Naive thymus-derived CD4-positive, alpha-beta T cell (primary cell): ENCODE measurements at regions not wholly inside any gene's neighbourhood (a gene's known extent, or its start where the extent isn't known, plus 50 kb on each side); places are given as distances from the start of the nearest gene placed in this dataset.

Source experiments
- ATAC-seq: fragments of 150-1000 bp; cut with Tn5 transposase; 2 replicates; pipeline ENCODE4 v1.10.0; 2021; ENCODE audit warnings: mild to moderate bottlenecking, moderate library complexity
- CTCF ChIA-PET: fragments of 350-600 bp; sonication (Branson Sonifier 250); formaldehyde crosslinking; loops from one replicate; lab custom pipeline; 2021; ENCODE audit warnings: antibody characterized with exemption; lab: Charles Lee
- POLR2A ChIA-PET: fragments of 350-600 bp; sonication (Branson Sonifier 250); formaldehyde crosslinking; loops from one replicate; lab custom pipeline; 2021; ENCODE audit warnings: antibody characterized with exemption, inconsistent platforms; lab: Charles Lee
- DNase-seq, 9 donors: peaks; one replicate each; pipeline versions ENCODE4 v3.0.0 to v3.0.0-alpha.2; 2020 to 2022; ENCODE audit warnings: mixed read lengths in 1 of 9
- H3K27ac ChIP-seq: one replicate; pipeline ENCODE4 v1.7.0; 2013; ENCODE audit warnings: mild to moderate bottlenecking, low read depth, low read length, moderate library complexity
- H3K27me3 ChIP-seq, 2 donors: one replicate each; pipeline ENCODE4 v1.7.0; 2013; ENCODE audit warnings: low read length in 2 of 2, mild to moderate bottlenecking in 2 of 2, moderate library complexity in 2 of 2; ENCODE audit not compliant: control insufficient read depth in 2 of 2, insufficient read depth in 2 of 2
- H3K36me3 ChIP-seq, 3 experiments: 1 replicate in 2 of 3; 2 replicates in 1 of 3; pipeline ENCODE4 v1.7.0; 2013; ENCODE audit warnings: low read length in 3 of 3, mild to moderate bottlenecking in 3 of 3, moderate library complexity in 1 of 3; ENCODE audit not compliant: insufficient read depth in 3 of 3, control insufficient read depth in 2 of 3
- H3K4me1 ChIP-seq, 2 donors: one replicate each; pipeline ENCODE4 v1.7.0; 2013; ENCODE audit warnings: low read length in 2 of 2, mild to moderate bottlenecking in 2 of 2, moderate library complexity in 1 of 2; ENCODE audit not compliant: control insufficient read depth in 2 of 2, insufficient read depth in 2 of 2
- H3K4me3 ChIP-seq: 2 replicates; pipeline ENCODE4 v1.7.0; 2013; ENCODE audit warnings: mild to moderate bottlenecking, low read length
- H3K9me3 ChIP-seq, 3 experiments: 1 replicate in 2 of 3; 2 replicates in 1 of 3; pipeline ENCODE4 v1.7.0; 2013; ENCODE audit warnings: low read length in 3 of 3; ENCODE audit not compliant: control insufficient read depth in 2 of 3
- H3K27ac Mint-ChIP-seq, 9 donors: one replicate each; pipeline ENCODE4 v1.8.0; 2020 to 2022; ENCODE audit warnings: mixed read lengths in 9 of 9, mild to moderate bottlenecking in 8 of 9, moderate library complexity in 5 of 9, inconsistent platforms in 2 of 9
- H3K27me3 Mint-ChIP-seq, 5 donors: one replicate each; pipeline ENCODE4 v1.8.0; 2021 to 2022; ENCODE audit warnings: mixed read lengths in 5 of 5, mild to moderate bottlenecking in 1 of 5
- H3K36me3 Mint-ChIP-seq, 5 donors: one replicate each; pipeline ENCODE4 v1.8.0; 2020 to 2022; ENCODE audit warnings: mixed read lengths in 5 of 5, mild to moderate bottlenecking in 3 of 5, inconsistent platforms in 1 of 5
- H3K4me1 Mint-ChIP-seq, 7 donors: one replicate each; pipeline ENCODE4 v1.8.0; 2020 to 2022; ENCODE audit warnings: mixed read lengths in 7 of 7, mild to moderate bottlenecking in 3 of 7, inconsistent platforms in 1 of 7
- H3K4me3 Mint-ChIP-seq, 10 donors: one replicate each; pipeline ENCODE4 v1.8.0; 2020 to 2022; ENCODE audit warnings: mild to moderate bottlenecking in 10 of 10, mixed read lengths in 10 of 10, moderate library complexity in 6 of 10, inconsistent platforms in 2 of 10
- H3K9me3 Mint-ChIP-seq, 11 donors: one replicate each; pipeline ENCODE4 v1.8.0; 2020 to 2022; ENCODE audit warnings: mixed read lengths in 11 of 11, mild to moderate bottlenecking in 4 of 11, inconsistent platforms in 1 of 11, moderate library complexity in 1 of 11
- intact Hi-C, 2 donors: fragments of 100-400 bp; cut with micrococcal nuclease; formaldehyde crosslinking; loops; one replicate each; pipeline ENCODE4 v1.15.1; 2023

DNA sequence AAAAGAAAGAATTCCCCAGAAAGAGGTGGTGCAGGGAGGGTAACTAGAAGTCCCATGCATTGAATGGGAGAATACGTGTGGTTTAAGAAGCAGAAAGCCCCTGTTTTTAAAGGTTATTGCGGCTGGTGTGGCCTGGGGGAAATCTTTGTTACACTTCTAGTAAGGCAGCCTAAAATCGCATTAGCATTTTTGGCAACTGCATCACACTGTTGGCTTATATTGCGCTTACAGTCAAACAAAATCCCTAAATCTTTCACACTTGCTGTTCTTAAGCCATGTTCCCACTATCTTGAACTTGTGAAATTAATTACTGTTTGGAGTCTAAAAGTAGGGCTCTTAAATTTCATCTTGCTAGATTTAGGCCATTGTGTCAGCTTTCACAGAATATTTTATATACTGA is 66.0 kb upstream of the GOLIM4 start:
- H3K27me3 ChIP-seq = no peaks in the 10 kb centered on the region
- ChIA-PET CTCF (no interaction called here), POLR2A (no interaction called here)
- intact Hi-C loops = no loop called here
- Mint-ChIP-seq H3K27me3 (peaks cover 5 to 13% (median 7%) of the 10 kb centered on the region in 5 donors), H3K9me3 (peaks cover 0 to 3% (median 0%) of the 10 kb centered on the region in 11 donors), H3K4me3 (no peak overlapping the region), H3K36me3 (no peaks in the 10 kb centered on the region), H3K4me1 (peaks cover 0 to 4% (median 0%) of the 10 kb centered on the region in 7 donors), H3K27ac (no peak overlapping the region)
- H3K36me3 ChIP-seq = no peaks in the 10 kb centered on the region
- DNase-seq (no peak), ATAC-seq (no peak)
- no peaks in the 10 kb centered on the region for H3K4me1 ChIP-seq
- H3K4me3 ChIP-seq = no peak overlapping the region
- H3K9me3 ChIP-seq = no peaks in the 10 kb centered on the region
- no peak overlapping the region for H3K27ac ChIP-seq

- Histone ChIP-seq H3K4me3 (no peak overlapping the region), H3K27ac (no peak overlapping the region), H3K36me3 (no peaks in the 10 kb centered on the region), H3K4me1 (no peaks in the 10 kb centered on the region), H3K9me3 (peaks cover 0 to 5% (median 0%) of the 10 kb centered on the region in 3 experiments), H3K27me3 (no peaks in the 10 kb centered on the region)
- Mint-ChIP-seq H3K4me3 (no peak overlapping the region), H3K27me3 (peaks cover 10 to 25% (median 13%) of the 10 kb centered on the region in 5 donors), H3K9me3 (peaks cover 0 to 20% (median 7%) of the 10 kb centered on the region in 11 donors), H3K4me1 (no peaks in the 10 kb centered on the region), H3K27ac (no peak overlapping the region), H3K36me3 (no peaks in the 10 kb centered on the region)
- ChIA-PET POLR2A (no interaction called here), CTCF (no interaction called here)
- ATAC-seq (no peak), DNase-seq (no peak)
- intact Hi-C loops = no loop called here
Measured at GRCh38 chr3:168157903-168158302, 62.2 kb upstream of the GOLIM4 start.

- Mint-ChIP-seq H3K9me3 (peaks cover 0 to 27% (median 8%) of the 10 kb centered on the region in 11 donors), H3K4me3 (no peak overlapping the region), H3K27me3 (peaks cover 10 to 25% (median 13%) of the 10 kb centered on the region in 5 donors), H3K27ac (no peak overlapping the region), H3K36me3 (no peaks in the 10 kb centered on the region), H3K4me1 (no peaks in the 10 kb centered on the region)
- H3K4me1 ChIP-seq = no peaks in the 10 kb centered on the region
- H3K27me3 ChIP-seq = no peaks in the 10 kb centered on the region
- DNase-seq = no peak
- CTCF ChIA-PET = no interaction called here
- no peak overlapping the region for H3K4me3 ChIP-seq
- POLR2A ChIA-PET = no interaction called here
- H3K36me3 ChIP-seq = no peaks in the 10 kb centered on the region
- intact Hi-C loops = no loop called here
- peaks cover 0 to 12% (median under 1%) of the 10 kb centered on the region in 3 experiments for H3K9me3 ChIP-seq
- ATAC-seq = no peak
- no peak overlapping the region for H3K27ac ChIP-seq
Measured at GRCh38 chr3:168157099-168157700, 61.5 kb upstream of the GOLIM4 start.

DNA sequence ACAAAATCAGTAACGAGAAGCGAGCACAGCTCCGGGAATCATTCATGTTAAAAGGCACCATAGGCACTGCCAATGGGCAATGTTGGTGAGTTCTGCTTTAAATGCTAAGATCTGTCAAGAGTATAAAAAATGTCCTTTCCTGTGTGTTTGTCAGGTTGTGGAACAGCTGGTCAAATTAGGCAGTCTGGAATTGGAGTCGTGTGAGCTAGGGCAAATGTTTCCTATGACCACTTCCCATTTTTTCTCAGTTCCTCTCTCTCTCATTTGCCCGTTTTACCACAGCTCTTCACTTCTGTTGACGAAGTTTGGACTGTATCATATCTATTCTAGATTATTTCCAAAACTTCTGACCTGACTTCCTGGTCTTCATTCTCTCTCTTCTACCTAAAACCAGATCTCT is 60.8 kb upstream of the GOLIM4 start:
- intact Hi-C loops = loop anchor here in 1 of 2 donors (1.0 kb wide), 1 partner anchor 30 kb away; no protein-coding TSS in a partner anchor

DNA sequence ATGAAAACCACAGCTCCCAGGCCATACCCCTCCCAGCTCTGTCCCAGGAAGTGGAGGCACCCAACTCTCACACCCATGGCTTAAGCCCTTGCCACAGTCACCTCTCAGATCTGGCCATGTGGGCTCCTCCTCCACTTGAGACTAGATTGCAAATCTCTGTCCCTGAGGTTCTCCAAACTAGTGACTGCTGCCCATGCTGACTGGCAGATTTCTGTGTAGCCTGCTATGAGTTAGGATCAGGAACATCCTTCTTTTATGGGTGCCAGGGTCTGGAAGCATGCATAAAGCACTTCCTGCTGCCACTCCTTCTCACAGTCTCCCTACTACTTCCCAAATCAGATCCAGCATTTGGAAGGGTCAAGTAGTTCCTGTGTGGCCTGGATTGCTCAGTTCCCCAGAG is 59.6 kb upstream of the GOLIM4 start:
- Mint-ChIP-seq H3K27me3 (peaks cover 10 to 25% (median 19%) of the 10 kb centered on the region in 5 donors), H3K27ac (no peak overlapping the region), H3K9me3 (peaks cover 5 to 37% (median 16%) of the 10 kb centered on the region in 11 donors), H3K4me1 (no peaks in the 10 kb centered on the region), H3K36me3 (no peaks in the 10 kb centered on the region), H3K4me3 (no peak overlapping the region)
- intact Hi-C loops = no loop called here
- Histone ChIP-seq H3K4me3 (no peak overlapping the region), H3K27me3 (no peaks in the 10 kb centered on the region), H3K9me3 (peaks cover 0 to 17% (median 3%) of the 10 kb centered on the region in 3 experiments), H3K36me3 (no peaks in the 10 kb centered on the region), H3K27ac (no peak overlapping the region), H3K4me1 (no peaks in the 10 kb centered on the region)
- DNase-seq = no peak
- CTCF ChIA-PET = no interaction called here
- POLR2A ChIA-PET = no interaction called here
- no peak for ATAC-seq

More for the DNA sequence above, 60.8 kb upstream of the GOLIM4 start:
- no peaks in the 10 kb centered on the region for H3K4me1 ChIP-seq
- H3K4me3 ChIP-seq = no peak overlapping the region
- peak; percentile 37 for ATAC-seq
- ChIA-PET CTCF (no interaction called here), POLR2A (no interaction called here)
- no peaks in the 10 kb centered on the region for H3K27me3 ChIP-seq
- no peak overlapping the region for H3K27ac ChIP-seq
- Mint-ChIP-seq H3K4me1 (no peaks in the 10 kb centered on the region), H3K27me3 (peaks cover 10 to 25% (median 19%) of the 10 kb centered on the region in 5 donors), H3K4me3 (no peak overlapping the region), H3K36me3 (no peaks in the 10 kb centered on the region), H3K27ac (no peak overlapping the region), H3K9me3 (peaks cover 4 to 34% (median 15%) of the 10 kb centered on the region in 11 donors)
- no peak for DNase-seq
- no peaks in the 10 kb centered on the region for H3K36me3 ChIP-seq
- H3K9me3 ChIP-seq = peaks cover 0 to 17% (median 3%) of the 10 kb centered on the region in 3 experiments

DNA sequence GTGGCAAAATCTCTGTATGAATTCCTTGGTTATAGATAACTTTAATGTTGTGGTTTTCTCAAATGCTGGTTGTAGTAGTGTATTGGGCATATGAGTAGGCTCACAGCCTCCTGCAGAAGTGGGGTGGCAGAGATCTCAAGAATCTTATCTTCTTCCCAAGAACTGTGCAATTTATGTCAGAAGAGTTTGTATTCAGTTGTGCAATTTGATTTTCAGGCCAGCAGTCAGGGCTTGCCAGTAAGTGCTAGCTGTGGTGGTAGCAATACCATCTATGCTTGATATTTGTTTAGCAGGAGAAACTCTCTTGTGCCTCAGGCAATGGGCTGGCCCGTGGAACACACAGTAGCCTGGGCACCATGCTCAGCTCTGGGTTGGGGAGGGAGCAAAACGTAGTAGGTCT is 58.4 kb upstream of the GOLIM4 start:
- ChIA-PET CTCF (no interaction called here), POLR2A (no interaction called here)
- no peak overlapping the region for H3K27ac Mint-ChIP-seq
- Histone ChIP-seq H3K4me1 (no peaks in the 10 kb centered on the region), H3K36me3 (no peaks in the 10 kb centered on the region), H3K9me3 (peaks cover 0 to 17% (median 3%) of the 10 kb centered on the region in 3 experiments), H3K27me3 (no peaks in the 10 kb centered on the region), H3K4me3 (no peak overlapping the region), H3K27ac (no peak overlapping the region)
- H3K4me1 Mint-ChIP-seq = no peaks in the 10 kb centered on the region
- peaks cover 10 to 31% (median 19%) of the 10 kb centered on the region in 5 donors for H3K27me3 Mint-ChIP-seq
- H3K4me3 Mint-ChIP-seq = no peak overlapping the region
- DNase-seq = no peak
- intact Hi-C loops = no loop called here
- no peak for ATAC-seq
- H3K36me3 Mint-ChIP-seq = no peaks in the 10 kb centered on the region
- peaks cover 5 to 37% (median 16%) of the 10 kb centered on the region in 11 donors for H3K9me3 Mint-ChIP-seq

GRCh38 chr3:168152149-168152548 is 56.4 kb upstream of the GOLIM4 start:
- ChIA-PET CTCF (no interaction called here), POLR2A (no interaction called here)
- Mint-ChIP-seq H3K27me3 (peaks cover 7 to 23% (median 16%) of the 10 kb centered on the region in 5 donors), H3K4me3 (no peak overlapping the region), H3K9me3 (peaks cover 5 to 37% (median 16%) of the 10 kb centered on the region in 11 donors), H3K36me3 (no peaks in the 10 kb centered on the region), H3K4me1 (no peaks in the 10 kb centered on the region), H3K27ac (no peak overlapping the region)
- DNase-seq = no peak
- H3K27me3 ChIP-seq = no peaks in the 10 kb centered on the region
- intact Hi-C loops = no loop called here
- no peaks in the 10 kb centered on the region for H3K36me3 ChIP-seq
- H3K27ac ChIP-seq = no peak overlapping the region
- H3K4me3 ChIP-seq = no peak overlapping the region
- no peaks in the 10 kb centered on the region for H3K4me1 ChIP-seq
- peaks cover 0 to 17% (median 3%) of the 10 kb centered on the region in 3 experiments for H3K9me3 ChIP-seq
- no peak for ATAC-seq
